Endothelial cell of hepatic sinusoid (primary cell): ENCODE measurements at regions not wholly inside any gene's neighbourhood (a gene's known extent, or its start where the extent isn't known, plus 50 kb on each side); places are given as distances from the start of the nearest gene placed in this dataset.

Source experiments
- in situ Hi-C: cut with HindIII; loops from 2 replicates; pipeline ENCODE4 v1.10.0; 2017; ENCODE audit warnings: low sequenced_read_pairs

DNA sequence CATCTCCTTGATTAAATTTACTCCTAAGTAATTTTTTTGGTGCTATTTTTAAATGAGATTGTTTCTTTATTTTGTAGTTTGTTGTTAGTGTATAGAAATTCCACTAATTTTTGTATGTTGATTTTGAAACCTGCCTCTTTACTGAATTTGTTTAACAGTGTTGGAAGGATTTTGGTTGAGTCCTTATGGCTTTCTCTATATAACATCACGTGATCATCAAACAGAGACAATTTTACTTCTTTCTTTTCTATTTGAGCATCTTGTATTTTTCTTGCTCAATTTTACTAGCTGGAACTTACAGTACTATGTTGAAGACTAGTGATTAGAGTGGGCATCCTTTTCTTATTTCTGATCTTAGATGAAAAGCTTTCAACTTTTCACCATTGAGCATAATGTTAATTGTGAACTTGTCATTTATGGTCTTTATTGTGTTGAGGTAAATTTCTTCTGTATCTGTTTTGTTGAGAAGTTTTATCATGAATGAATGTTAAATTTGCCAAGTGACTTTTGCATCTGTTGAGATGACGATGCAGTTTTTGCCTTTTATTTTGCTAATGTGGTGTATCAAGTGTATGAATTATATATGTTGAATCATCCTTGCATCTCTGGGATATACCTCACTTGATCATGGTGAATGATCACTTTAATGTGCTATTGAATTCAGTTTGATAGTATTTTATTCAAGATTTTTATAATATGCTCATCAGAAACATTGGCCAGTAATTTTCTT lies 645.3 kb upstream of the DDX18 start:
- in situ Hi-C loops, result no loop called here

DNA sequence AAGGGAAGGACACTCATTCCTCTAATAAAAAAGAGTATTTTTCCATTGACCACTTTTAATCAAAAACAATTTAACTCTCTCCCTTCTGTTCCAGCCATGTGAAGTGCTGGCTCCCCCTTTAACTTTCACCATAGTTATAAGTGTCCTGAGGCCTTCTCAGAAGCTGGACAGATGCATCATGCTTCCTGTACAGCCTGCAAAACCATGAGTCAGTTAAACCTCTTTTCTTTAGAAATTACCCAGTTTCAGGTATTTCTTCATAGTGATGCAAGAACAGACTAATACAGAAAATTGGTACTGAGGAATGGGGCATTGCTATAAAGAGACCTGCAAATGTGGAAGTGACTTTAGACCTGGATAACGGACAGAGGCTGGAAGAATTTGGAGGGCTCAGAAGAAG lies 643.6 kb upstream of the DDX18 start:
- in situ Hi-C loops, result no loop called here

DNA sequence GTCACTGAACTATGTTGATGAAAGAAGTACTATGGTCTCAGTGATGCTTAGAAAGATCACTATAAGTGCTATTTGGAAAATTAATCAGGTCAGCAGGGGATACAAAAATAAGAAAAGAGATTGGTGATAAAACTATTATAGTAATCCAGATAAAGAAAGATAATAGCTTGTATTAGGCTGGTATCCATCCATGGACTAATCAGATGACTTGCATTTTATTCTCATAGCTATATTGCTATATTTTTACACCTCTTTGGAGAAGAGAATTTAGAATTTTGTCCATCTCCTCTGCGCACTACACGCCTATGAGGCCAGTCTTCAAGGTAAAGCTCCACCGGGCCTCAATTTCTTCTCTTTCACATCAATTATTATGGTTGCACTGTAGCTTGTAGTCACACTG lies 635.1 kb upstream of the DDX18 start:
- in situ Hi-C loops, result no loop called here

DNA sequence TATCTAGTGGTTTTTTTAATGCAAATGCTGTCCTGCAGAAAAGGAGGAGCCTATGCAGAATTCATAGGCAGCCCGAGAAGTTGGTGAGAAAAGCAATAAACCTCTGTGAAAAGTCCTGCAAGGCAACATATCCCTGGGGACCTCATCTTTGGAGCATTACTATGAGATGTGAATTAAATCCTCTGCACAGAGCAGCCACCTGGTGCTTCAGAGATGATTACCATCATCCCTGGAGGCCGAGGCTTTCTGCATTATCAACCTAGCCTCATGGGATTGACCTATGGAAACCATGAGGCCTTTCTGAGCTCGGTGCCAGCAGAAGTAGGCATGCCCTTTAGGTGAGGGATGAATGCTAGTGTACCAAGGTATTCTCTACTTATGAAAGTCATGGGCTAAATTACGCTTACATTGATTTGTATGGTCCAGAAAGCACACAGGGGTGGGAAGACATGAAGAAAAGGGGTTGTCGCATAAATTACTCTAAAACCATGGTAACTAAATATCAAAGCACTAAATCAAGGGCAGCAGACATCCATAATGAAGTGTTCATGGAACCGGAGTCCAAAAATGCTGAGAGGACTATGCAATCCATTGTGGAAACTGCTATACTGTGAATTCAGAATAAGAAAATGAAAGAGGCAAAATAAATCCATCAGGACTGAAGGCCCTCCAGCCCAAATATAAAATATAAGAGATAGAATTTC lies 623.5 kb upstream of the DDX18 start:
- in situ Hi-C loops, result no loop called here

DNA sequence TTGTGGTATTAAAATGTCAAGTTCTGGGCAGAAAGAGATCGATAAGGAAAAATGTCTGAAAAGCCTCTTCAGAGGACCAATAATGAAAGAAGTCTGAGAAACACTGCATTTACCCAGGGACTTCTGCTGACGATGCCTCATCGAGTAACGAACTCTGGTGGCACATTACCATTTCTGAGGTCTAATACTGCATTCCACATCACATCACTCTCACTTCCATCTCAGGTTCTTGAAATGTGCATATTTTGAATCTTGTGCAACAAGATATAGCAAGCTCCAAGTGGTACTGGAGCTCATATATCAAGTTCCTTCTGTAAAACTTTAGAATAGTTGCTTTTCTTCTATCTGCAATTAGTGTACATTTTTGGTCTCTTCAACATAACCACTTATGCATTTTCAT lies 619.1 kb upstream of the DDX18 start:
- in situ Hi-C loops, result no loop called here

DNA sequence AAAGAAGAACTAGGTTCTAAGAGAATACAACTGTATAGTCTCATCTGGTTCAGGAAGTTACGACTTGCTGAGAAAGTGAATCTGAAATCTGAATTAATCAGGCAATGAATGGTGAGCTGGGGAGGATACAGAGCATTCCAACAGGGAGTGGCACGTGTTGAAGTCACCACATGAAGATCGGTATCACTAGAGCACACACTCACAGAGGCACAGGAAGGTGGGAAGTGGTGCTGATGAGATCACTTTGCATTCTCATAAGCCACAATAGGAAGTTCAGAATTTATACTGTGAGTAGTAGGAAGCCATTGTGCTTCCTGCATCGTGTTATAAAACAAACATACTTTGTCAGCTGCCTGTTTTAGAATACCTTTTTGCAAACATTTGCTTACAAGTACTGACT lies 615.0 kb upstream of the DDX18 start:
- in situ Hi-C loops, result no loop called here

DNA sequence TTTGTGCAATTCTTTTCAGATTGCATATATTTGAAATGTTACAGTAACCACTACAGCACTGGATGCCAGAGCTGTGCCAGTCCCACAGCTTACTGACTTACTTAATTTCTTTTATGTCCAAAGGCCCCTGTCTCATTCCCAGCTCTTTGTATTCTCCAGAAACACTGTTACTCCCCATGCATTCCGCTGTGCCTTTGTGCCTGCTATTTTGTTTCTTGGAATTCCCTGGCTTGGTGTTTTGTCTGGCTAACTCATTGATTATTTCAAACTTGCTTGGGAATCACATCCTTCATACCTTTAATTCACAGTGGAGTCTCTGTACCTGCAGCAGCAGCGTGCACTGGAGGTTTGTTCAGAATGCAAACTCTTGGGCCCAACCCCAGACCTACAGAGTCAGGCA lies 601.9 kb upstream of the DDX18 start:
- in situ Hi-C loops, result no loop called here

DNA sequence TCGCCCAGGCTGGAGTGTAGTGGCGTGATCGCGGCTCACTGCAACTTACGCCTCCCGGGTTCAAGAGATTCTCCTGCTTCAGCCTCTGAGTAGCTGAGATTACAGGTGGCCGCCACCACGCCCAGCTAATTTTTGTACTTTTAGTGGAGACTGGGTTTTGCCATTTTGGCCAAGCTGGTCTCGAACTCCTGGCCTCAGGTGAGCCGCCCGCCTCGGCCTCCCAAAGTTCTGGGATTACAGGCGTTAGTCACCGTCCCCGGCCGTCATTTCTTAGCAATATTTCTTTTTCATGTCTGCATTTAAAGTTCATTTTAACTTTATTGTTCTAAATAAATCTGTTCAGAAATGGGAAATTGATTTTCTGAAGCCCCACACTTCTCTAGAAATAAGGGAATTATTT lies 597.3 kb upstream of the DDX18 start:
- in situ Hi-C loops, result no loop called here

DNA sequence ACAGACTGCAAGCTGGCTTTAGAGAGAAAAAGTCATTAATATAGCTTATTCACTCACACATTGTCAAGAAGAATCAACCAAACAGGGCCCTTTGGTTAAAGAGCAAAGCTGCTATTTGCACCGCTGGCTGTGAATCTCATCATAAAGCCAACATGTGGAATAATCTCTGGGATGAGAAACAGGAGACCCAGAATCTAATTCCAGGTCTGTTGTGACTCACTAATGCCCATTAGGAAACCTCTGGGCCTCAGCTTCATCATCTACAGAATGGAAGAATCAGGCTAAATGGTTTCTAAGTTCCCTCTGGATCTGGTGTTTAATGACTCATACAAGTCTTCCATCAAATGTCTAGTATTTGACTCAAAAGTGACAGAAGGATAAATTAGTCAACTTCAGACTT lies 591.7 kb upstream of the DDX18 start:
- in situ Hi-C loops, result no loop called here

DNA sequence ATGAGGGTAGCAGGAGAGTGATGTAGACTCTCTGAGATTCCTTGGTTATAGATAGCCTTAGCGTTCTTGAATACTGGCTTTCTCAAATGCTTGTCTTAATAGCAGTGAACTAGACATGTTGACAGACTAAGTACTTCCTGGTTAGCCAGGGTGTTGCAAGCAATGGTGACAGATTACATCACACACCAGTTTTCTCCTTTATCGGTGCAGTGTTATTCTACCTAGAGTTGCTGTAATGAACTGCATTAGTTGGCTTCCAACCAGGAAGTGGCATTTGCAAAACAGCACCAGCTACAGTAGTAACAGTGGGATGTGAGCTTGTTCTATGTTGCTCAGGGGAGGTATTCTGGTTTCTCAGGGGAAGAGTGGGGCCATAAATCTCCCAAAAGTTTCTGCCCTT lies 582.2 kb upstream of the DDX18 start:
- in situ Hi-C loops, result no loop called here

DNA sequence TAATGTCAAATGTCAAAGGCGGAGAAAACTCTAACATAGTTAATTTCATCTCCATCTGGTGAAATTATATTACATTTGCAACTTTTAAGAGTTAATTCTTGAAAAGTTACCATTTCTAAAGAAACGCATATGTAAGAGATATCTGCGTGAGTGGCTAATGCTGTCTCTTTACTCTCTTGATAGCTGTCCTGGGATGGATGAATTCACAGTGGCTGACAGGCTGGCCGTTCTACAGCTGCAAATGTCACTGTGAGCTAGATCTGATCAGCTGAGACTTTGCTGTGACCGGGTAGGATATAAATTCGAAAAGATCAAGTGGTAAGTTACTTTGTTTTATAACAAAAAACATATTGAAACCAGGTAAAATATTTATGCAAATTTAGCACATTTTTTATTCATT lies 557.1 kb upstream of the DDX18 start:
- in situ Hi-C loops, result no loop called here

DNA sequence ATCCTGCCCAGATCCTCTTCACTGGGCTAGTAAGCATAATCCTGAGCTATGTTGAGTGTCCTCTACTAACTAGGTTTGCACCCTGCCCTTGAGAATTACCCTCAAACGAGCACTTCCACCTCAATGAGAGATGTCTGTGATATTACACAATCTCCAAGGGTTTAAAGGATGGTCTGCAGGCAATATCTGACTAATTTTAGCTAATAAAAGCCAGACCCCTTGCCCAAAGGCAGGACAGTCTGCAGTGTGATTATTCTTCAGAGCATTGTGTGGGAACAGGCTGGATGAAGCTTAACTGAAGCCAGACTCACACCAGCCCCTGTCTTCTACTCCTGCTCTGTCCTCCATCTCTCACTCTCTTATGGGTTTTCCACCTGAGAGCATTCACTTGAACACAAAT lies 544.9 kb upstream of the DDX18 start:
- in situ Hi-C loops, result no loop called here

DNA sequence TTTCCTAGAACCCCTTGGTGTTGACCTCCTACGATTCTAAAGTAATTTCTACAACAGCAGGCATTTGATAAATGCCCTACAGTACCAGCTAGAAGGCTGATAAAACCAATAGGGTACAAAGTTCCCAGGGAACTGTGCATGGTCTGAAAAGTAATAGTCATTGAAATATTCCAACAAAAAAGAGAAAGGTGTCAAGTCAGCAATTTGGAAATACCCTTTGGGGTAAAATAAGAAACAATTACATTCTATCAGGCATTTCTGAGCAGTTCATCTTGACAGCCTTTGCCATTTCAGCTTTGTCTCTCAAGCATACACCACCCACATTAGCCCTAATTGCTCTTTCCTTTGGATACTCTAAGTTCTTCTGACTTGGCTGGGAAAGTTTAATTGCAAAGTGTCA lies 542.9 kb upstream of the DDX18 start:
- in situ Hi-C loops, result no loop called here

DNA sequence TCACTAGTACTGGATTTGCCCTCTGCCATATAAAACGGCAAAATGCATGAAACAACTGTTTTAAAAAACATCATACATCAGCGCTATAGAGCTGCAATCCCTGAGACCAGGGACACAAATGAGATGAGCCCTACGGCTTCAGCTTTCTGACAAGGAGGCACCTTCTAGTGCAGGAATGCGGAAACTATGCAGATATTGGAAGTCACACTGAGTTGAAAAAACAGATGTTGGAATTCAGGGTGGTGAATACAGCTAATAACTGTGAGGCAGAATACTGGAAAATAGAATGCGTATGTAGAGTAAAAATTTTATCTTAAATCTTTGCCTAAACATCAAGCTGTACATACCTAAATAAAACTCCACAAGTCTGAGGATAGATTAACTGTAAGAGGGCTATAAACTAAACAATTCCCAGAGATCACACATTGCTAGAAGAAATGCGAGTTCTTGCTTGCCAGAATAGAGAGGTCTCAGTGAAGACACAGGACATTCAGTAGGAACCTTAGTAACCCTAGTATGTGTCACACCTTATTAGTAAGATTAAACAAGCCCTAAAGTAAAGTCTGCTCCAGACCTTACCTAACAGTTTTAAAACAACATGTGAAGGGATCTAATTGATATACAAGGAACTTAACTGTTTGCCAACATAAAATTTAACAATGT lies 541.4 kb upstream of the DDX18 start:
- in situ Hi-C loops, result no loop called here

DNA sequence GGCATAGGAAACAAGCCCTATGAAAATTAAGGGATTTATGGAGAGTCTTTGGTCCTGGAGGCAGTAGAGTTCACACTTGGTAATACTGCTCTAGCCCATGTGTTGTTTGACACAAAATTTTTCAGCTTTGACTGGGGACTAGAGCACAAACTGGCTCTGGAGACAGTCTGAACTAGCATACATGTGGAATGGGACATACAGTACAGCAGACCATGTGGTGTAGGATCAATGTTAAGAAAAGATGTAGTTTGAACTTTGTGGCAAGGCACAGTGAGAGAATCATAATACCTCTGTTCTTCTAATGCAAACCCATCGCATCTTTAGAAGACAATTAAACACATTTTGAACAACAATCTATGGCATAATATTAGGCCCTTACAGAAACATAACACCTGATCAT lies 521.5 kb upstream of the DDX18 start:
- in situ Hi-C loops, result no loop called here

DNA sequence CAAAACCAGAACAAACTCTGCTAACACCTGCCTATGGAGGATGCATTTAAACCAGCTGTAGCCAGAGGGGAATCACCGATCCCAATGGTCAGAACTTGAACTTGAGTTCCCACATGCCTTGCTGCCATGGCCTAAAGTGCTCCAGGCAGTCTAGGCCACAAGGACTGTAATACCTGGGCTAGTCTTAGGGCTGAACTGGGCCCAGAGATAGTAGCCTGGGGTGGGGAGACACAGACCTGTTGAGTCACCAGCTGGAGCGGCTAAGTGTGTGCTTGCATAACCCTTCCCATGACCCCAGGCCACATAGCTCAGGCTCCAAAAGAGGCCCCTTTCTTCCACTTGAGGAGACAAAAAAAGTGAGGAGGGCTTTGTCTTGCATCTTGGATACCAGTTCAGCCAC lies 515.0 kb upstream of the DDX18 start:
- in situ Hi-C loops, result no loop called here

DNA sequence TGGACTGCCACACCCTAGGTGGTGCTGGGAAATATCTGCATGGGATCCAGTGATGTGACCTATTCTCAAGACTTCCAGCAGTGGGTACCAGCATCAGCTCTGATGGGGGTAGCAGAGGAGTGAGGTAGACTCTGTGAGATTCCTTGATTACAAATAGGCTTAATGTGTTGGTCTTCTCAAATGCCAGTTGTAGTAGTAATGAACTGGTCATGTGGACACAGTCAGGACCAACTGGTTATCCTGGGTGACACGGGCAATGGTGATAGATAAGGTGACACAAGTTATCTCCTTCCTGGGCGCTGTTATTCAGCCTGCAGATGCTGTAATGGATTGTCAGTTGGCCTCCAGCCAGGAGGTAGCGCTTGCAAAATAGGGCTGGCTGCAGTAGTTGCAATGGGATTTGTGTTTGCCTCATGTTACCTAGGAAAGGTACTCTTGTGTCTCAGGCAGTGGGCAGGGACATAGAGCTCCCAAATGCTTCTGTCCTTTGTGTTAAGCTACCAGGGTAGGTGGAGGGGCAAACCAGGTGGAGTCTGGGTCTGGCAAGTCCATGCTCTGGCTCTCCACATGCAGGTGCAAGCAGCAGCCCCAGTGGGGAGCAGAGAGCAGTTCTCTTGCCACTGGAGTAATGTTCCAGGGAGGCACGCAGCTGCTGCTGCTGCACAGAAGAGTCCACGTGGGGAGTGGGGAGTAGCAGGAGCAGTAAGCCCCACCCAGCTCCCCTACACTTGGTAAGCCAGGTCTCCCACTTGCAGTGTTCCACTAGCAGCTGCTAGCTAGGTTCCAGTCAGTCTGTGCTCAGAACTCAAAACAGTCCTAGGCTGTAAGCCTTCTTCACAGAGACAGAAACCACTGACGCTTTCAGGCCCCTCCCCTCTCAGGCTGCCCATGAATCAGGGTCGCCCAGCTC lies 505.4 kb upstream of the DDX18 start:
- in situ Hi-C loops, result no loop called here

DNA sequence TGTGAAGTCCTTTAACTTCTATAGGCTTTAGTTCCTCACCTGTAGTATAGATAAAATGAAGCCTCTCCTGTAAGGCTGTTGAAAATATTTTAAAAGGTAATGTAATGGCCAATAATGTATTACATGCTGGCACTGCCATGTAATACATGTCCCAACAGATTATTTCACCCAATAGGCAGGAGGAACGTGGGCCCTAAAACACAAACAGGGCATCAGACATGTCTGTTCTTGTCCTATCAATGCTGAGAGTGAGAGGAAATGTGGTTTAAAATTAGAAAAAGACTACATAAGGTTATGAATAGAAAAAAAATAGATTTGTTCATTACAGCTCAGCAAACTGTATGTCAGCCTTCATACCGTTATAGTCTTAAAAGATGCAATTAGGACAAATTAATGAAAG lies 492.7 kb upstream of the DDX18 start:
- in situ Hi-C loops, result no loop called here

DNA sequence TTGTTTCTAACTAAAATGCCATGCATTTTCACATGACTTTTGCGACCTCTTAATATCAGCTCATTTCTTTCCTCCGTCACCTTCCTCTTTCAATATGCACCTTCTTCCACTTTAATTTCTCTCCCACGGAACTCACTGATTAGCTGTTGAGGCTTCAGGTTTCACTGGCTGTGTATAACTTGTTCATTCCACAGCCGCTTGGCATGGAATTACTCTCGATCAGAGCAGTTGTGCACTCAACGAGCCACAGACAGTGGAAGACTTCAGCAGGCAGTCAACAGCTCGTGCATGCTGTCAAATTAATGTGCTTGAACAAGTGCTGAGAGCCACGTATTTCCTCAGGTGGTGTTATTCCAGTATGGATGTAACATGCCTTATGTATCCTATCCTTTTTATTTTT lies 491.2 kb upstream of the DDX18 start:
- in situ Hi-C loops, result no loop called here

DNA sequence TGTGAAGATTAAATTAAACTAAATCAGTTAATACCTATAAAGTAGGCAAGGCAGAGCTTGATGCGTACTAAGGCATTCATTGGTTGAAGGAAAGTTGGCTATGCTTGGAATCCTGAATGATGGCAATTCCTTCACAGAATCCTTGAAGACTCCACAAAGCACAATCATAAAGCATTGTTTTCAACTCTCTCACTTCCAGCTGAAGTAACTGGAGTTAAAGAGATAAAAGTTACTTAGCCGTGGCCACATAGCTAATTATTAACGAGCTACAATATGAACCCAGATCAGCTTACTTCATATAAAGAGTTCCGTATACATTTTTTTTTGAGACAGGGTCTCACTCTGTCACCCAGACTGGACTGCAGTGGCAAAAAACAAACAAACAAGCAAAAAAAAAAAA lies 483.9 kb upstream of the DDX18 start:
- in situ Hi-C loops, result no loop called here

DNA sequence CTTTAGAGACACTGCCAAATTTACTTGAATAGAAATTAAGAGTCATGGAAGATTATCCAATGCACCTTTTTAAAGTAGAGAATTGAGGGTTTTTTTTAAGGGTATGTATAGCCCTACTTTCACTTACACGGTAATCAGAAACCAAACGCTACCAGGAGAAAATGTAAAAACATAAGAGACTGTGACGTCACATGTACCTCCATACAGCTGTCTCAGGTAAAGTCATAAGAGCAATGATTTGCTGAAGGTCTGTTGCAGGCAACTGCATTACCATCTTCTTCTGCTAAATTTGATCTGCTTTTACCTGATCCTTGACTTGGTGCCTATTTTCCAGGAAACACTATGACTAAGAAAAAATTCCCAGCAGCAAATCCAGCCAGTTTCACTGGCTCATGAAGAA lies 478.5 kb upstream of the DDX18 start:
- in situ Hi-C loops, result no loop called here
